Upper lobe of left lung (tissue), 6 donors: ENCODE measurements at regions not wholly inside any gene's neighbourhood (a gene's known extent, or its start where the extent isn't known, plus 50 kb on each side); places are given as distances from the start of the nearest gene placed in this dataset.
A peak's percentile ranks its signal among the peaks of the same experiment; 100 is the strongest.

ENCODE experiments used
- ATAC-seq, 2 donors: fragments of 200-7000 bp; cut with Tn5 transposase; one replicate each; pipeline ENCODE4 v1.9.1; 2022; ENCODE audit warnings: mild to moderate bottlenecking in 2 of 2, moderate library complexity in 2 of 2; ENCODE audit not compliant: low FRiP score in 2 of 2
- DNase-seq, 2 donors: peaks; one replicate each; pipeline ENCODE4 v3.0.0-alpha.2; 2019 to 2020
- H3K27ac ChIP-seq, 4 donors: fragments of 200-600 bp; sonication (generic); one replicate each; pipeline ENCODE4 v1.5.1; 2016 to 2019
- H3K27me3 ChIP-seq, 4 donors: fragments of 200-600 bp; sonication (generic); one replicate each; pipeline ENCODE4 v1.5.1; 2017 to 2019
- H3K36me3 ChIP-seq, 4 donors: fragments of 200-600 bp; sonication (generic); one replicate each; pipeline ENCODE4 v1.5.1; 2016 to 2019
- H3K4me1 ChIP-seq, 4 donors: fragments of 200-600 bp; sonication (generic); one replicate each; pipeline ENCODE4 v1.5.1; 2018 to 2019
- H3K4me3 ChIP-seq, 4 donors: fragments of 200-600 bp; sonication (generic); one replicate each; pipeline ENCODE4 v1.5.1; 2017 to 2019; ENCODE audit warnings: mild to moderate bottlenecking in 2 of 4, moderate library complexity in 1 of 4
- H3K9me3 ChIP-seq, 4 donors: fragments of 200-600 bp; sonication (generic); one replicate each; pipeline ENCODE4 v1.5.1; 2018 to 2019
- CTCF ChIP-seq, 6 experiments: fragments of 450-650 bp in 4 of 6; fragments of 200-600 bp in 2 of 6; sonication (generic) in 2 of 6; IDR thresholded peaks; one replicate each; pipeline ENCODE4 v1.5.1; 2016 to 2019; ENCODE audit warnings: antibody characterized with exemption in 6 of 6
- EP300 ChIP-seq, 4 donors: sonication (generic); formaldehyde crosslinking; IDR thresholded peaks; one replicate each; pipeline ENCODE4 v1.5.1; 2017; ENCODE audit warnings: antibody characterized with exemption in 4 of 4, control low read depth in 2 of 4
- POLR2A ChIP-seq, 4 donors: fragments of 450-650 bp; IDR thresholded peaks; one replicate each; pipeline ENCODE4 v1.5.1; 2016 to 2017; ENCODE audit warnings: antibody characterized with exemption in 4 of 4, mild to moderate bottlenecking in 2 of 4
- POLR2AphosphoS5 ChIP-seq, 2 donors: sonication (generic); formaldehyde crosslinking; IDR thresholded peaks; one replicate each; pipeline ENCODE4 v1.5.1; 2017; ENCODE audit warnings: antibody characterized with exemption in 2 of 2
- WGBS, 2 donors: methylation state at CpG; one replicate each; pipeline ENCODE4 v1.1.5; 2017 to 2018; 5-methylcytosine and 5-hydroxymethylcytosine counted together
- donor health status: DM: no; HTN: no; CAD: no; lungs with moderate emphysema.
- donor health status: DM: no; HTN: yes; CAD: no; lungs with severe emphysema.

DNA sequence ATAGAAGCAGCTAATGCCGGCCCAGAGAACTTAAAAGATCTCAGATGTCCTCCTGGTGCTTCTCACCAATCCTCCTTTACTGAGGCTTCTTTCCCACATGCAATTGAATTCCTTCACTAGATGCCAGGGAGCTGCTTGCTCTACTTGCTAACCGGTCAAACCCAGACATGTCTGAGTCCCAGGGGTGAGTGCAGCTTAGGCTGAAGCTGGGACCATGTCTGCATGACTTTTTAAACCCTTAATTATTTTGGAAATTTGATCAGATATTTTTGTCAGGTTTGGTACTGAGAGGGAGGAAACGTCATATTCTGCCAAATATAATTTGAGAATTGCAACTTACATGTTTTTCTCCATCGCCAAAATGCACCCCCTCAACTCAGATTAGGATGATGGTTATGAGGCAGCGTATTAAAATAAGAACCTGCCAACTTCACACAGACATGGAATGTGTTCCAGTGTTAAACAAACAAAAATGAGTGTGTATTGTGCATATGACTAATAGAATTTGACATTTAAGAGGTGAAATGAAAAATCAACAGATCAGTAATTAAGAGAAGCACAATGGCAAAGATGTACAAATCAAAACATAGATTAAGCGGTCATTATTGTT lies 529.5 kb downstream of the ETS1 start:
- WGBS, 2 donors = 80 to 87% methylated on average over 6 of the region's 6 CpGs
- TF ChIP-seq EP300 (IDR thresholded peaks at IDR 0.05) = no peak
- TF ChIP-seq CTCF (IDR thresholded peaks at IDR 0.05) = no peak
- TF ChIP-seq POLR2AphosphoS5 (IDR thresholded peaks at IDR 0.05) = no peak
- TF ChIP-seq POLR2A (IDR thresholded peaks at IDR 0.05) = no peak
- H3K4me3 ChIP-seq = no peak overlapping the region
- peaks cover 0 to 2% (median 0%) of the 10 kb centered on the region in 4 donors for H3K4me1 ChIP-seq
- DNase-seq = no peak
- H3K27me3 ChIP-seq = no peaks in the 10 kb centered on the region
- no peaks in the 10 kb centered on the region for H3K36me3 ChIP-seq
- H3K27ac ChIP-seq = no peak overlapping the region
- H3K9me3 ChIP-seq = no peaks in the 10 kb centered on the region
- no peak for ATAC-seq

DNA sequence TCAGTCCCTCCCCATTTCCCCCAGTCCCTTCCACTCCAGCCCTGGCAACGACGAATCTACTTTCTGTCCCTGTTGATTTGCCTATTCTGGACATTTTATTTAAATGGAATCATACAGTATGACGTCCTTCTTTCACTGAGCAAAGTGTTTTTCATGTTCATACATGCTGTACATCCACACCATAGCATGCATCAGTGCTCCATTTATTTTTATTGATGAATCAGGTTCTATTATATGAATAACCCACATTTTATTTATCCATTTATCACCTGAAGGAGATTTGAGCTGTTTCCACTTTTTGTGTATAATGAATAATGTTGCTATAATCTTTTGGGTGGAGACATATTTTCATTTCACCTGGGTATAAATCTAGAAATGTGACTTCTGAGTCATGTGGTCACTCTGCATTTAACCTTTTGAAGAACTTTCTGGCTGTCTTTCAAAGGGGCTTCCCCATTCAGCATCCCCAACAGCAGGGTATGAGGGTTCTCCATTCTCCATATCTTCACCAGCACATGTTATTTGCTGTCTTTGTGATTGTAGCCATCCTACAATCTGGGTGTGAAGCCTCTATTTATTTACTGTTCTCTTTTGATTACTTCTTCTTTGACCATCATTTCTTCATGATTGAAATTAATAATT lies 531.7 kb downstream of the ETS1 start:
- Histone ChIP-seq H3K27me3 (no peaks in the 10 kb centered on the region), H3K27ac (no peak overlapping the region), H3K36me3 (no peaks in the 10 kb centered on the region), H3K9me3 (no peaks in the 10 kb centered on the region), H3K4me1 (peaks cover 0 to 9% (median 3%) of the 10 kb centered on the region in 4 donors), H3K4me3 (no peak overlapping the region)
- no peak for DNase-seq
- ATAC-seq = no peak
- TF ChIP-seq POLR2A (IDR thresholded peaks at IDR 0.05) = no peak
- no peak for TF ChIP-seq CTCF (IDR thresholded peaks at IDR 0.05)
- no peak for TF ChIP-seq EP300 (IDR thresholded peaks at IDR 0.05)
- TF ChIP-seq POLR2AphosphoS5 (IDR thresholded peaks at IDR 0.05) = no peak
- WGBS, 2 donors = 87 to 90% methylated on average over 3 of the region's 3 CpGs

- no peak overlapping the region for H3K4me3 ChIP-seq
- H3K27ac ChIP-seq = no peak overlapping the region
- no peaks in the 10 kb centered on the region for H3K36me3 ChIP-seq
- TF ChIP-seq EP300 (IDR thresholded peaks at IDR 0.05) = no peak
- ATAC-seq = no peak
- no peaks in the 10 kb centered on the region for H3K27me3 ChIP-seq
- no peak for DNase-seq
- no peaks in the 10 kb centered on the region for H3K9me3 ChIP-seq
- peaks cover 0 to 9% (median 3%) of the 10 kb centered on the region in 4 donors for H3K4me1 ChIP-seq
- WGBS, 2 donors = 48 to 49% methylated on average over 2 of the region's 2 CpGs
Measured at GRCh38 chr11:128053981-128054931, 533.1 kb downstream of the ETS1 start.

DNA sequence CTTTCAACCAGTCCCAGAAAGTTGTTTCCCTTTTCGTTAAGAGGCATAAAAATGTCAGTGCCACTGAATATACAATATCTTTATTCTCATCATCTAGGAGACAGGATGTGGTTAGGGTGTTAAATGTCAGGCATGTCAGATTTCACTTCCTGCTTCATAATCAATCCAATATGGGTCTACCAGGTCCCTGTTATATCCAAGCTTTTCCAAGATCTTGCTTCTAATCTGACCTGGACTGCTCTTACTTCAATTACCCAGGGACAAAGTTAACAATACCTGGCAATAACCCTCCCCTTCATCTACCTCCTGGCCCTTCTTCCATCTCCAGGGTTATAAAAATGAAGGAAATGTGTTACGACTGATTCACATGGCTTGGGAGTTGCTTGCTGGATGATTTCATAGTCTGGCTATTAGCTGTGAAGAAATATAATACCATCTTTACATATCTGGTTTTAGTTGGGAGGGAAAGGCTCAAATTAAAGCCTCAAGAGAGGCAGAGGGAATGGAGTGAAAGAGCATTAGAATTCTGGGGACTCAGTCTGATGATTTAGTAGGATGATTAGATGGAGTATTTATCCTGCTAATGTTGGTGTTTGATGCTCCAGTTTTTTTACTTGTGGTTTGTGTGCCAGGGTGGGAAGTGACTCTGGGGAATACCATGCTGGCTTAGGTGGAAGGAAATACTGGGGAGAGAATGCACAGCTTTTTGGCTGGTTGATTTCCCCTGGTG lies 534.3 kb downstream of the ETS1 start:
- Histone ChIP-seq H3K36me3 (no peaks in the 10 kb centered on the region), H3K27ac (no peak overlapping the region), H3K4me1 (peaks cover 0 to 9% (median 3%) of the 10 kb centered on the region in 4 donors), H3K4me3 (no peak overlapping the region), H3K9me3 (no peaks in the 10 kb centered on the region), H3K27me3 (no peaks in the 10 kb centered on the region)
- ATAC-seq (peak in 1 of 2 donors; percentile 70), DNase-seq (no peak)
- 37 to 43% methylated on average over 2 of the region's 2 CpGs for WGBS, 2 donors
- TF ChIP-seq CTCF (IDR thresholded peaks at IDR 0.05) = no peak
- TF ChIP-seq POLR2A (IDR thresholded peaks at IDR 0.05) = no peak
- no peak for TF ChIP-seq POLR2AphosphoS5 (IDR thresholded peaks at IDR 0.05)
- TF ChIP-seq EP300 (IDR thresholded peaks at IDR 0.05) = no peak

GRCh38 chr11:128048121-128048520 lies 539.2 kb downstream of the ETS1 start:
- ATAC-seq (no peak), DNase-seq (no peak)
- TF ChIP-seq EP300 (IDR thresholded peaks at IDR 0.05) (no peak), POLR2AphosphoS5 (IDR thresholded peaks at IDR 0.05) (no peak), POLR2A (IDR thresholded peaks at IDR 0.05) (no peak), CTCF (IDR thresholded peaks at IDR 0.05) (no peak)
- no peaks in the 10 kb centered on the region for H3K27me3 ChIP-seq
- H3K4me1 ChIP-seq = peaks cover 0 to 9% (median 3%) of the 10 kb centered on the region in 4 donors
- H3K36me3 ChIP-seq = no peaks in the 10 kb centered on the region
- no peak overlapping the region for H3K27ac ChIP-seq
- no peaks in the 10 kb centered on the region for H3K9me3 ChIP-seq
- H3K4me3 ChIP-seq = no peak overlapping the region
- 93 to 96% methylated on average over 4 of the region's 4 CpGs for WGBS, 2 donors
